ENCODE measurements at regions not wholly inside any gene's neighbourhood (a gene's known extent, or its start where the extent isn't known, plus 50 kb on each side); places are given as distances from the start of the nearest gene placed in this dataset.

GRCh38 chr3:193865896-193866480 is 270.0 kb upstream of the HES1 start:
- TF ChIP-seq EP300 (IDR thresholded peaks at IDR 0.05) (no peak), CTCF (IDR thresholded peaks at IDR 0.05) (no peak), POLR2A (IDR thresholded peaks at IDR 0.05) (no peak)

Measured in stomach (tissue), 4 donors.